ENCODE measurements at regions not wholly inside any gene's neighbourhood (a gene's known extent, or its start where the extent isn't known, plus 50 kb on each side); places are given as distances from the start of the nearest gene placed in this dataset.

DNA sequence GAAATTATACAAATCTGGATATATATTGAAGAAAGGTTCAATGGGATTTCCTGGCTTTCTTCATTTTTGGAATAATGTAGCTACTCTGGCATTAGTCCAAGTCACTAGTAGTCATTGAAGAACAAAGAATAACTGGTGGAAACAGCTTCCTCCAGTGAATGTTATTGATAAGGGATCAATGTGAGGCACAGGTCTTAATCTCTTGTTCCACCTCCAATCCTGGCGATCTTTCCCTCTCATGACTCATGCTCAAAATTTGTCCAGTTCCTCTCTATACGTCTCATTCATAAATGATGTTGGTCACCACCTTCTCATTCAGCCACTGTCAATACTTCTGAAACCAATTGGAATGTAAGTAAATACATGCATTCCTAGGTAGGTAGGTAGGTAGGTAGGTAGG lies 185.0 kb upstream of the BMP2 start:
- no peaks in the 10 kb centered on the region for H3K9me3 ChIP-seq (ENCODE audit: control insufficient read depth, insufficient read depth, low read length)
- H3K4me2 ChIP-seq (ENCODE audit: low read length) = no peak overlapping the region
- H3K27me3 ChIP-seq (ENCODE audit: control insufficient read depth, low read length) = no peaks in the 10 kb centered on the region
- no peaks in the 10 kb centered on the region for H3K9me2 ChIP-seq (replicated peaks; ENCODE audit: control insufficient read depth, low read length)
- H3K27ac ChIP-seq (ENCODE audit: low read depth, low read length) = no peak overlapping the region
- no peaks in the 10 kb centered on the region for H3K79me2 ChIP-seq (ENCODE audit: control insufficient read depth, low read length)
- no peak for TF ChIP-seq EZH2phosphoT487 (IDR thresholded peaks at IDR 0.05; ENCODE audit: borderline replicate concordance, low read length)
- TF ChIP-seq, protein P1, sequence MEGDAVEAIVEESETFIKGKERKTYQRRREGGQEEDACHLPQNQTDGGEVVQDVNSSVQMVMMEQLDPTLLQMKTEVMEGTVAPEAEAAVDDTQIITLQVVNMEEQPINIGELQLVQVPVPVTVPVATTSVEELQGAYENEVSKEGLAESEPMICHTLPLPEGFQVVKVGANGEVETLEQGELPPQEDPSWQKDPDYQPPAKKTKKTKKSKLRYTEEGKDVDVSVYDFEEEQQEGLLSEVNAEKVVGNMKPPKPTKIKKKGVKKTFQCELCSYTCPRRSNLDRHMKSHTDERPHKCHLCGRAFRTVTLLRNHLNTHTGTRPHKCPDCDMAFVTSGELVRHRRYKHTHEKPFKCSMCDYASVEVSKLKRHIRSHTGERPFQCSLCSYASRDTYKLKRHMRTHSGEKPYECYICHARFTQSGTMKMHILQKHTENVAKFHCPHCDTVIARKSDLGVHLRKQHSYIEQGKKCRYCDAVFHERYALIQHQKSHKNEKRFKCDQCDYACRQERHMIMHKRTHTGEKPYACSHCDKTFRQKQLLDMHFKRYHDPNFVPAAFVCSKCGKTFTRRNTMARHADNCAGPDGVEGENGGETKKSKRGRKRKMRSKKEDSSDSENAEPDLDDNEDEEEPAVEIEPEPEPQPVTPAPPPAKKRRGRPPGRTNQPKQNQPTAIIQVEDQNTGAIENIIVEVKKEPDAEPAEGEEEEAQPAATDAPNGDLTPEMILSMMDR (IDR thresholded peaks at IDR 0.05; ENCODE audit: low read depth, low read length, poor library complexity, severe bottlenecking) = no peak
- H3F3A ChIP-seq (ENCODE audit: control insufficient read depth, insufficient read depth) = no peaks in the 10 kb centered on the region
- no peak overlapping the region for H3K4me3 ChIP-seq (ENCODE audit: low read length)
- no peaks in the 10 kb centered on the region for H3K36me3 ChIP-seq (ENCODE audit: control insufficient read depth, low read length)
- no peaks in the 10 kb centered on the region for H3K4me1 ChIP-seq (ENCODE audit: control insufficient read depth, low read length)
- H4K20me1 ChIP-seq (ENCODE audit: control insufficient read depth, insufficient read depth, low read depth, low read length) = no peaks in the 10 kb centered on the region

DNA sequence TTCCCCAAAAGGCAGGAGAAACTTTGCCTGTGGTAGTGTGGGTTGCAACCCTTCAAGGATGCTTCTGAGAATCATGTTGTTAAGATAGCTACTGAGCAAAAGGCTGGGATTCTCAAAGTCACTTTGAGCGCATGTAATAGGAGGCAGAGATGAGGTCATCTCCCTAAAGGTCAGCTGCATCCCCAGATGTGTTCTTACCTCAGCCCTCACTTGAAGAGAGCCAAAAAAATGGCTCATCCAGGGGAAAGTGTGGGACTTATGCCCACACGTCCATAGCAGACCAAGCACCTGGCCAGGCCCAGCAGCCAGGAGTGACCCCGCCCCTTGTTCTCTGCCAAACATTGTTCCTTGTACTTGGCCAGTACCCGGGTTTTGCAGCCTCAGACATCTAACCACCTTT lies 187.0 kb upstream of the BMP2 start:
- Histone ChIP-seq H3K4me3 (ENCODE audit: low read length) (no peak overlapping the region), H3K36me3 (ENCODE audit: control insufficient read depth, low read length) (no peaks in the 10 kb centered on the region), H3K79me2 (ENCODE audit: control insufficient read depth, low read length) (no peaks in the 10 kb centered on the region), H3F3A (ENCODE audit: control insufficient read depth, insufficient read depth) (no peaks in the 10 kb centered on the region), H4K20me1 (ENCODE audit: control insufficient read depth, insufficient read depth, low read depth, low read length) (no peaks in the 10 kb centered on the region), H3K9me2 (replicated peaks; ENCODE audit: control insufficient read depth, low read length) (no peaks in the 10 kb centered on the region), H3K4me2 (ENCODE audit: low read length) (no peak overlapping the region), H3K4me1 (ENCODE audit: control insufficient read depth, low read length) (no peaks in the 10 kb centered on the region), H3K27me3 (ENCODE audit: control insufficient read depth, low read length) (no peaks in the 10 kb centered on the region), H3K9me3 (ENCODE audit: control insufficient read depth, insufficient read depth, low read length) (no peaks in the 10 kb centered on the region), H3K27ac (ENCODE audit: low read depth, low read length) (no peak overlapping the region)
- TF ChIP-seq, protein P1 (IDR thresholded peaks at IDR 0.05; ENCODE audit: low read depth, low read length, poor library complexity, severe bottlenecking) = no peak
- TF ChIP-seq EZH2phosphoT487 (IDR thresholded peaks at IDR 0.05; ENCODE audit: borderline replicate concordance, low read length) = no peak

DNA sequence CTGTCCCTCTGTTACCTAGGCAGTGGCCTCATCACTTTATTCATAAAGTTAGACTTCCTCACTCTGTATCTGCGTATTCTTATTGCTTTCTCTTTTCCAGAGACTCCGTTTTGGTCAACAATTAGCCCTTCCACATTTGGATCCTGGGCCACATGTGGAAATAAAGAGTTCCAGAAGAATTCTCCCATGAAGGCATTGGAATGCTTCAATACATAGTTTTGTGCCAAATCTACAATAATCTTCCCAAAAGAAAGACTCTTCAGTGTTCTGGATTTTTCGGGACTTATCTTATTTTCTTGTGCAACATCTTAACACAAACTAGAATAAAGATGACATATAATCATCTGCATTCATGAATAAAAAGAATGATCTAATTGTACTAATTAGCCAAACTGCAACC lies 187.7 kb upstream of the BMP2 start:
- Histone ChIP-seq H3K36me3 (ENCODE audit: control insufficient read depth, low read length) (no peaks in the 10 kb centered on the region), H3K9me2 (replicated peaks; ENCODE audit: control insufficient read depth, low read length) (no peaks in the 10 kb centered on the region), H3K4me1 (ENCODE audit: control insufficient read depth, low read length) (no peaks in the 10 kb centered on the region), H3K4me3 (ENCODE audit: low read length) (no peak overlapping the region), H4K20me1 (ENCODE audit: control insufficient read depth, insufficient read depth, low read depth, low read length) (no peaks in the 10 kb centered on the region), H3K27ac (ENCODE audit: low read depth, low read length) (no peak overlapping the region), H3K4me2 (ENCODE audit: low read length) (no peak overlapping the region), H3K79me2 (ENCODE audit: control insufficient read depth, low read length) (no peaks in the 10 kb centered on the region), H3K27me3 (ENCODE audit: control insufficient read depth, low read length) (no peaks in the 10 kb centered on the region), H3F3A (ENCODE audit: control insufficient read depth, insufficient read depth) (no peaks in the 10 kb centered on the region), H3K9me3 (ENCODE audit: control insufficient read depth, insufficient read depth, low read length) (no peaks in the 10 kb centered on the region)
- no peak for TF ChIP-seq EZH2phosphoT487 (IDR thresholded peaks at IDR 0.05; ENCODE audit: borderline replicate concordance, low read length)
- TF ChIP-seq, protein P1 (IDR thresholded peaks at IDR 0.05; ENCODE audit: low read depth, low read length, poor library complexity, severe bottlenecking) = no peak

DNA sequence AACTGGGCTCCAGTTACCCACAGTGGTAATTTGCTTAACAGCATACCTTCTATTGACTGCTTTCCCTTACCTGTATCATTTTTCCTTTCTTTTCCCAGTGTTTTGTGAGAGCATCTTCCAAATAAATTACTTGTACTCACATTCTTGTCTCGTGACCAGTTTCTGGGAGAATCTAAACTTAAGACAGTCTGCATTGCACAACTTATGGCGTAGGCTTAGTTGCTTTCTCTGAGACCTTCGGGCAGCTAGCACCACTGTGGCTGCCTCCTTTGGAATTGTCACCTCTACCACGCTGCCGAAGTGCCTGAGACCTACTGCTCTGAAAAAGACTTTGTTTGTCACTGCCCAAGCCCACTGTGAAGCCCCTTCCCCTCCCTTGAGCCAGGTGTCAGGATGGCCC lies 188.1 kb upstream of the BMP2 start:
- no peak overlapping the region for H3K27ac ChIP-seq (ENCODE audit: low read depth, low read length)
- no peaks in the 10 kb centered on the region for H3K4me1 ChIP-seq (ENCODE audit: control insufficient read depth, low read length)
- TF ChIP-seq, protein P1 (IDR thresholded peaks at IDR 0.05; ENCODE audit: low read depth, low read length, poor library complexity, severe bottlenecking) = no peak
- no peak for TF ChIP-seq EZH2phosphoT487 (IDR thresholded peaks at IDR 0.05; ENCODE audit: borderline replicate concordance, low read length)
- H3K27me3 ChIP-seq (ENCODE audit: control insufficient read depth, low read length) = no peaks in the 10 kb centered on the region
- no peaks in the 10 kb centered on the region for H3K9me2 ChIP-seq (replicated peaks; ENCODE audit: control insufficient read depth, low read length)
- no peaks in the 10 kb centered on the region for H4K20me1 ChIP-seq (ENCODE audit: control insufficient read depth, insufficient read depth, low read depth, low read length)
- no peaks in the 10 kb centered on the region for H3K9me3 ChIP-seq (ENCODE audit: control insufficient read depth, insufficient read depth, low read length)
- no peak overlapping the region for H3K4me3 ChIP-seq (ENCODE audit: low read length)
- no peaks in the 10 kb centered on the region for H3F3A ChIP-seq (ENCODE audit: control insufficient read depth, insufficient read depth)
- H3K36me3 ChIP-seq (ENCODE audit: control insufficient read depth, low read length) = no peaks in the 10 kb centered on the region
- no peak overlapping the region for H3K4me2 ChIP-seq (ENCODE audit: low read length)
- no peaks in the 10 kb centered on the region for H3K79me2 ChIP-seq (ENCODE audit: control insufficient read depth, low read length)
